ENCODE measurements at regions not wholly inside any gene's neighbourhood (a gene's known extent, or its start where the extent isn't known, plus 50 kb on each side); places are given as distances from the start of the nearest gene placed in this dataset.

GRCh38 chr3:104154896-104155295 lies 1211.8 kb upstream of the ALCAM start:
- Histone ChIP-seq H3K4me3 (ENCODE audit: low read depth, low read length) (no peak overlapping the region), H3K27me3 (ENCODE audit: control insufficient read depth, insufficient read depth, low read length) (no peaks in the 10 kb centered on the region), H3K36me3 (ENCODE audit: control insufficient read depth, insufficient read depth, low read length) (no peaks in the 10 kb centered on the region)
- no peak for TF ChIP-seq CTCF (IDR thresholded peaks at IDR 0.05; ENCODE audit: insufficient read depth, low read depth, low read length)
- DNase-seq (ENCODE audit: low read depth) = no peak
- ChIA-PET CTCF (no interaction called here), POLR2A (no interaction called here)

GRCh38 chr3:104165866-104166265 lies 1200.8 kb upstream of the ALCAM start:
- Histone ChIP-seq H3K36me3 (ENCODE audit: control insufficient read depth, insufficient read depth, low read length) (no peaks in the 10 kb centered on the region), H3K27me3 (ENCODE audit: control insufficient read depth, insufficient read depth, low read length) (no peaks in the 10 kb centered on the region), H3K4me3 (ENCODE audit: low read depth, low read length) (no peak overlapping the region)
- no peak for TF ChIP-seq CTCF (IDR thresholded peaks at IDR 0.05; ENCODE audit: insufficient read depth, low read depth, low read length)
- DNase-seq (ENCODE audit: low read depth) = no peak
- ChIA-PET POLR2A (no interaction called here), CTCF (no interaction called here)

GRCh38 chr3:104168386-104168785 lies 1198.3 kb upstream of the ALCAM start:
- Histone ChIP-seq H3K27me3 (ENCODE audit: control insufficient read depth, insufficient read depth, low read length) (no peaks in the 10 kb centered on the region), H3K4me3 (ENCODE audit: low read depth, low read length) (no peak overlapping the region), H3K36me3 (ENCODE audit: control insufficient read depth, insufficient read depth, low read length) (no peaks in the 10 kb centered on the region)
- no peak for TF ChIP-seq CTCF (IDR thresholded peaks at IDR 0.05; ENCODE audit: insufficient read depth, low read depth, low read length)
- ChIA-PET CTCF (no interaction called here), POLR2A (no interaction called here)
- no peak for DNase-seq (ENCODE audit: low read depth)

- Histone ChIP-seq H3K4me3 (ENCODE audit: low read depth, low read length) (no peak overlapping the region), H3K27me3 (ENCODE audit: control insufficient read depth, insufficient read depth, low read length) (no peaks in the 10 kb centered on the region), H3K36me3 (ENCODE audit: control insufficient read depth, insufficient read depth, low read length) (no peaks in the 10 kb centered on the region)
- CTCF ChIA-PET = no interaction called here
- no peak for DNase-seq (ENCODE audit: low read depth)
- POLR2A ChIA-PET = no interaction called here
- TF ChIP-seq CTCF (IDR thresholded peaks at IDR 0.05; ENCODE audit: insufficient read depth, low read depth, low read length) = no peak
Observed at GRCh38 chr3:104175696-104176095, 1191.0 kb upstream of the ALCAM start.

- TF ChIP-seq CTCF (IDR thresholded peaks at IDR 0.05; ENCODE audit: insufficient read depth, low read depth, low read length) = no peak
- Histone ChIP-seq H3K27me3 (ENCODE audit: control insufficient read depth, insufficient read depth, low read length) (no peaks in the 10 kb centered on the region), H3K36me3 (ENCODE audit: control insufficient read depth, insufficient read depth, low read length) (no peaks in the 10 kb centered on the region), H3K4me3 (ENCODE audit: low read depth, low read length) (no peak overlapping the region)
- ChIA-PET CTCF (no interaction called here), POLR2A (no interaction called here)
- no peak for DNase-seq (ENCODE audit: low read depth)
Observed at GRCh38 chr3:104176706-104177105, 1190.0 kb upstream of the ALCAM start.

Data from BJ (cell line).